Astrocyte (in vitro differentiated cells and primary cell): ENCODE measurements at regions not wholly inside any gene's neighbourhood (a gene's known extent, or its start where the extent isn't known, plus 50 kb on each side); places are given as distances from the start of the nearest gene placed in this dataset.

ENCODE experiments used
- DNase-seq: peaks from one replicate; pipeline ENCODE4 v3.0.0-alpha.2; 2010; ENCODE audit warnings: low read depth
- FAIRE-seq: peaks from 2 replicates; lab custom pipeline; 2011; peaks lifted over from hg19 to GRCh38; lab: Jason Lieb, UNC
- H2AFZ ChIP-seq: 2 replicates; pipeline ENCODE4 v1.6.0; 2012; ENCODE audit warnings: low read depth, low read length, inconsistent platforms
- H3K27ac ChIP-seq: 2 replicates; pipeline ENCODE4 v1.5.1; 2011; ENCODE audit warnings: low read depth, low read length, inconsistent platforms
- H3K27me3 ChIP-seq: 2 replicates; pipeline ENCODE4 v1.6.0; 2011; ENCODE audit warnings: low read length, inconsistent platforms; ENCODE audit not compliant: insufficient read depth
- H3K36me3 ChIP-seq: 2 replicates; pipeline ENCODE4 v1.5.1; 2011; ENCODE audit warnings: low read length, inconsistent platforms; ENCODE audit not compliant: insufficient read depth
- H3K4me1 ChIP-seq: 2 replicates; pipeline ENCODE4 v1.5.1; 2011; ENCODE audit warnings: low read length, inconsistent platforms; ENCODE audit not compliant: insufficient read depth
- H3K4me2 ChIP-seq: 2 replicates; pipeline ENCODE4 v1.6.0; 2012; ENCODE audit warnings: low read length, inconsistent platforms
- H3K4me3 ChIP-seq: 2 replicates; pipeline ENCODE4 v1.5.1; 2011; ENCODE audit warnings: low read depth, mild to moderate bottlenecking, low read length, inconsistent platforms; ENCODE audit not compliant: insufficient read depth
- H3K79me2 ChIP-seq: 2 replicates; pipeline ENCODE4 v1.6.0; 2012; ENCODE audit warnings: mild to moderate bottlenecking, low read length, inconsistent platforms; ENCODE audit not compliant: insufficient read depth
- H3K9ac ChIP-seq: 2 replicates; pipeline ENCODE4 v1.6.0; 2012; ENCODE audit warnings: mild to moderate bottlenecking, low read length, inconsistent platforms
- H3K9me3 ChIP-seq: 2 replicates; pipeline ENCODE4 v1.5.1; 2012; ENCODE audit warnings: low read depth, mild to moderate bottlenecking, low read length, inconsistent platforms; ENCODE audit not compliant: insufficient read depth
- H4K20me1 ChIP-seq: 2 replicates; pipeline ENCODE4 v1.6.0; 2012; ENCODE audit warnings: low read length, inconsistent platforms; ENCODE audit not compliant: insufficient read depth
- H3K27ac Mint-ChIP-seq: one replicate; pipeline ENCODE4 v1.8.0; 2021; ENCODE audit warnings: mild to moderate bottlenecking, mixed read lengths; ENCODE audit not compliant: unreplicated experiment
- H3K27me3 Mint-ChIP-seq: one replicate; pipeline ENCODE4 v1.8.0; 2021; ENCODE audit warnings: low read depth, mixed read lengths; ENCODE audit not compliant: unreplicated experiment
- H3K36me3 Mint-ChIP-seq: one replicate; pipeline ENCODE4 v1.8.0; 2021; ENCODE audit warnings: low read depth, mixed read lengths; ENCODE audit not compliant: unreplicated experiment
- H3K4me1 Mint-ChIP-seq: one replicate; pipeline ENCODE4 v1.8.0; 2021; ENCODE audit warnings: low read depth, mixed read lengths; ENCODE audit not compliant: unreplicated experiment
- H3K4me3 Mint-ChIP-seq: one replicate; pipeline ENCODE4 v1.8.0; 2021; ENCODE audit warnings: mild to moderate bottlenecking, moderate library complexity, mixed read lengths; ENCODE audit not compliant: unreplicated experiment
- H3K9me3 Mint-ChIP-seq: one replicate; pipeline ENCODE4 v1.8.0; 2021; ENCODE audit warnings: mild to moderate bottlenecking, mixed read lengths; ENCODE audit not compliant: unreplicated experiment
- EZH2 ChIP-seq: IDR thresholded peaks from 2 replicates; pipeline ENCODE4 v1.6.1; 2012; ENCODE audit warnings: mild to moderate bottlenecking, low read length, inconsistent platforms; ENCODE audit not compliant: insufficient read depth
- TF ChIP-seq, protein P1 (sequence below): IDR thresholded peaks from 2 replicates; pipeline ENCODE4 v1.5.1; 2011; ENCODE audit warnings: low read depth, mild to moderate bottlenecking, inconsistent platforms, low read length, moderate library complexity; ENCODE audit not compliant: insufficient read depth

DNA sequence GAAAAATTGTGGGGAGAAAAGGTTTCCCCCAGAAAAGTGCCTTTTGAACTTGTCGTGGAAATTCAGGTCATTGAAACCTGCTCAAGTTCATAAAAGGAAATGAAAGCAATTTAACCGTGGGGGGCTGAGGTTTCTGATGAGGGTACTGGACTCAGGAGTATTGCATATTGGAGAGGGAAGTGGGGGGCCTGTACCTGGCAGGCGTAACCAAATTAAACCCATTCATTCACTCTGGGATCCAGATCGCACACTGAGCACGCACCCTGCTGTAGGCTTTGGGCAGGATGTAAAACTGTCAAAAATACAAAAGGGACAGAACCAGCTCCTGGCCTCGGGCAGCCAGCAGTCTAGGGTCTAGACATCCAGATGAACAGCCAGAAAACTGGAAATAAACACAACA lies 1517.4 kb downstream of the BRD1 start:
- Histone ChIP-seq H3K79me2 (no peaks in the 10 kb centered on the region), H3K4me1 (no peaks in the 10 kb centered on the region), H3K4me3 (no peak overlapping the region), H3K4me2 (no peak overlapping the region), H2AFZ (no peak overlapping the region), H3K36me3 (no peaks in the 10 kb centered on the region), H4K20me1 (no peaks in the 10 kb centered on the region), H3K9me3 (peaks cover 7% of the 10 kb centered on the region), H3K9ac (no peak overlapping the region), H3K27me3 (no peaks in the 10 kb centered on the region), H3K27ac (no peak overlapping the region)
- H3K27me3 Mint-ChIP-seq: peaks cover 22% of the 10 kb centered on the region
- no peak for DNase-seq
- no peak overlapping the region for H3K4me3 Mint-ChIP-seq
- FAIRE-seq: no peak
- no peaks in the 10 kb centered on the region for H3K36me3 Mint-ChIP-seq
- H3K9me3 Mint-ChIP-seq: no peaks in the 10 kb centered on the region
- TF ChIP-seq EZH2: no peak
- TF ChIP-seq, protein P1, sequence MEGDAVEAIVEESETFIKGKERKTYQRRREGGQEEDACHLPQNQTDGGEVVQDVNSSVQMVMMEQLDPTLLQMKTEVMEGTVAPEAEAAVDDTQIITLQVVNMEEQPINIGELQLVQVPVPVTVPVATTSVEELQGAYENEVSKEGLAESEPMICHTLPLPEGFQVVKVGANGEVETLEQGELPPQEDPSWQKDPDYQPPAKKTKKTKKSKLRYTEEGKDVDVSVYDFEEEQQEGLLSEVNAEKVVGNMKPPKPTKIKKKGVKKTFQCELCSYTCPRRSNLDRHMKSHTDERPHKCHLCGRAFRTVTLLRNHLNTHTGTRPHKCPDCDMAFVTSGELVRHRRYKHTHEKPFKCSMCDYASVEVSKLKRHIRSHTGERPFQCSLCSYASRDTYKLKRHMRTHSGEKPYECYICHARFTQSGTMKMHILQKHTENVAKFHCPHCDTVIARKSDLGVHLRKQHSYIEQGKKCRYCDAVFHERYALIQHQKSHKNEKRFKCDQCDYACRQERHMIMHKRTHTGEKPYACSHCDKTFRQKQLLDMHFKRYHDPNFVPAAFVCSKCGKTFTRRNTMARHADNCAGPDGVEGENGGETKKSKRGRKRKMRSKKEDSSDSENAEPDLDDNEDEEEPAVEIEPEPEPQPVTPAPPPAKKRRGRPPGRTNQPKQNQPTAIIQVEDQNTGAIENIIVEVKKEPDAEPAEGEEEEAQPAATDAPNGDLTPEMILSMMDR: no peak
- no peak overlapping the region for H3K27ac Mint-ChIP-seq
- H3K4me1 Mint-ChIP-seq: no peaks in the 10 kb centered on the region

DNA sequence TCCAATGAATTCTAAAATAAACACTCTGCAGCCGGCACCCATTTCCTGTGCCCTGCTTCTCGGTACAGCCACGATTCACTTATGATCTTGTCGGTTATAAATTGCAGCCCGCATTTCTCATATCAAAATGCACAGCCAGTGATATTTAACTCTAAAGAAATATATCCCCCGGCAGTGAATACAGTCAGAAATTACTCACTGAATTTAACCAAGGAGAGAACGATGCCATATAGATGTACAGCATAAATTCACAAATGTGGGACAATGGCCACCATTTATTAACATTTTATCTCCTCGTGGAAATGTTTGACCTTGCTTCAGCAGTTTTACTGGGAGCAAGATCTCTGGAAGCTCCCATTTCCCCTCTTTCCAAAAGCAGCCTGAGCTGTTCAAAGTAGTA lies 1517.8 kb downstream of the BRD1 start:
- FAIRE-seq: no peak
- no peak overlapping the region for H3K4me3 Mint-ChIP-seq
- Histone ChIP-seq H3K4me1 (no peaks in the 10 kb centered on the region), H3K27me3 (no peaks in the 10 kb centered on the region), H3K79me2 (no peaks in the 10 kb centered on the region), H3K27ac (no peak overlapping the region), H3K9ac (no peak overlapping the region), H3K36me3 (no peaks in the 10 kb centered on the region), H4K20me1 (no peaks in the 10 kb centered on the region), H2AFZ (no peak overlapping the region), H3K9me3 (peaks cover 7% of the 10 kb centered on the region), H3K4me3 (no peak overlapping the region), H3K4me2 (no peak overlapping the region)
- peaks cover 24% of the 10 kb centered on the region for H3K27me3 Mint-ChIP-seq
- no peaks in the 10 kb centered on the region for H3K36me3 Mint-ChIP-seq
- H3K27ac Mint-ChIP-seq: no peak overlapping the region
- TF ChIP-seq, protein P1: no peak
- TF ChIP-seq EZH2: no peak
- DNase-seq: no peak
- no peaks in the 10 kb centered on the region for H3K9me3 Mint-ChIP-seq
- H3K4me1 Mint-ChIP-seq: no peaks in the 10 kb centered on the region

DNA sequence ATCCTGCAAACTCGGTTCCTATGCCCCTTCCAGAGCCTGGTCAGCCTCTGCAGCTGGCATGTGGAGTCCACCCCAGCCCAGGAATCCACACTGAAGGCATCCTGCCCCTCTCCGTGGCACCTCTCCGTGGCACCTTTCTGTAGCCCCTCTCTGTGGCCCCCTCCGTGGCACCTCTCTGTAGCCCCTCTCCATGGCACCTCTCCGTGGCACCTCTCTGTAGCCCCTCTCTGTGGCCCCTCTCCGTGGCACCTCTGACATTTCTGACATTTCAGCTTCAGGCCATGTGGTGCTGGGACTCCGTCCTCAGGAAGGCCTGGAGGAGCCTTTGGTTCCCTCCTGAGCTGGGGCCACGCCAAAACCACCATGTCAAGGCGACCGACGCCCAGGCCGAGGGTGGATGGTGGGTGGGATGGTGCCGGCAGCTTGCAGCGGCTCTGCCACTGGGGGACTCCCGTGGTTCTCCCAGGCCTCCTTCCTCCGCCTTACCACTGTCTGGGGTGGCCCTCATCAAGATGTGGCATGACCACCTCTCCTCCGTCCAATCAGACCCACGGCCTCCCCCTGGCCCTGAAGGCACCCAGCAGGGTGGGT lies 1518.5 kb downstream of the BRD1 start:
- Histone ChIP-seq H3K9me3 (peaks cover 7% of the 10 kb centered on the region), H4K20me1 (no peaks in the 10 kb centered on the region), H3K27ac (no peak overlapping the region), H3K36me3 (no peaks in the 10 kb centered on the region), H3K4me3 (no peak overlapping the region), H3K79me2 (no peaks in the 10 kb centered on the region), H3K27me3 (no peaks in the 10 kb centered on the region), H2AFZ (no peak overlapping the region), H3K9ac (no peak overlapping the region), H3K4me1 (no peaks in the 10 kb centered on the region), H3K4me2 (no peak overlapping the region)
- Mint-ChIP-seq H3K9me3 (no peaks in the 10 kb centered on the region), H3K36me3 (no peaks in the 10 kb centered on the region), H3K4me1 (no peaks in the 10 kb centered on the region), H3K4me3 (no peak overlapping the region), H3K27me3 (peaks cover 29% of the 10 kb centered on the region), H3K27ac (no peak overlapping the region)
- TF ChIP-seq, protein P1: no peak
- TF ChIP-seq EZH2: no peak
- DNase-seq (no peak), FAIRE-seq (no peak)
